ENCODE measurements at regions not wholly inside any gene's neighbourhood (a gene's known extent, or its start where the extent isn't known, plus 50 kb on each side); places are given as distances from the start of the nearest gene placed in this dataset.

- Histone ChIP-seq H3K27me3 (ENCODE audit: insufficient read depth) (no peaks in the 10 kb centered on the region), H3K9ac (no peak overlapping the region), H3K4me1 (ENCODE audit: control insufficient read depth in 1 of 2, insufficient read depth in 2 of 2, low read depth in 1 of 2, low read length in 1 of 2) (no peaks in the 10 kb centered on the region), H3K27ac (ENCODE audit: low read depth in 2 of 2, low read length in 1 of 2) (no peak overlapping the region), H3K36me3 (replicated peaks in 1 of 2; ENCODE audit: control insufficient read depth in 1 of 2, insufficient read depth in 2 of 2, low read length in 1 of 2) (no peaks in the 10 kb centered on the region), H4K20me1 (ENCODE audit: insufficient read depth) (no peaks in the 10 kb centered on the region), H3K9me3 (no peaks in the 10 kb centered on the region), H2AFZ (ENCODE audit: low read depth) (no peak overlapping the region), H3K4me3 (ENCODE audit: low read depth in 2 of 2, low read length in 1 of 2) (no peak overlapping the region), H3K4me2 (no peak overlapping the region), H3K9me2 (no peaks in the 10 kb centered on the region), H3K79me2 (ENCODE audit: insufficient read depth) (no peaks in the 10 kb centered on the region), H3F3A (replicated peaks; ENCODE audit: insufficient read depth) (no peaks in the 10 kb centered on the region)
- TF ChIP-seq SMC3 (IDR thresholded peaks at IDR 0.05; ENCODE audit: low read depth, low read length) (no peak), RFX5 (IDR thresholded peaks at IDR 0.05; ENCODE audit: low read length) (no peak), TAF1 (IDR thresholded peaks at IDR 0.05; ENCODE audit: borderline replicate concordance, low read depth, low read length) (no peak), SIN3A (IDR thresholded peaks at IDR 0.05; ENCODE audit: borderline replicate concordance, low read depth, low read length) (no peak)
- CTCF ChIA-PET: interaction anchor here (1.5 kb wide), 1 partner anchor 54 kb away, joined by 6 read pairs; no protein-coding TSS in a partner anchor
- 18% methylated on average over 5 of the region's 5 CpGs for WGBS (ENCODE audit: low lambda C conversion rate)
- POLR2A ChIA-PET: no interaction called here
- no peak for DNase-seq
Measured at GRCh38 chr12:108047071-108047550, 82.0 kb upstream of the WSCD2 start.

- TF ChIP-seq GATA2 (CRISPR knock-in tag; IDR thresholded peaks at IDR 0.05) (no peak), EZH2phosphoT487 (IDR thresholded peaks at IDR 0.05; ENCODE audit: borderline replicate concordance, low read depth) (no peak), USF1 (IDR thresholded peaks at IDR 0.05; ENCODE audit: borderline replicate concordance, low read depth) (no peak), SMC3 (IDR thresholded peaks at IDR 0.05; ENCODE audit: low read depth, low read length) (no peak), TCF12 (IDR thresholded peaks at IDR 0.05) (no peak), FOXM1 (IDR thresholded peaks at IDR 0.05; ENCODE audit: low read depth) (no peak), POLR2AphosphoS5 (IDR thresholded peaks at IDR 0.05; ENCODE audit: low read depth, low read length) (no peak), EP300 (IDR thresholded peaks at IDR 0.05; ENCODE audit: borderline replicate concordance in 1 of 2, low read depth in 1 of 2, low read length in 1 of 2) (no peak)
- H3K4me2 ChIP-seq: no peak overlapping the region
- no peak overlapping the region for H3K4me3 ChIP-seq (ENCODE audit: low read depth in 2 of 2, low read length in 1 of 2)
- no peaks in the 10 kb centered on the region for H3K36me3 ChIP-seq (replicated peaks in 1 of 2; ENCODE audit: control insufficient read depth in 1 of 2, insufficient read depth in 2 of 2, low read length in 1 of 2)
- 15% methylated on average over 5 of the region's 5 CpGs for WGBS (ENCODE audit: low lambda C conversion rate)
- ChIA-PET CTCF (no interaction called here), POLR2A (no interaction called here)
- no peaks in the 10 kb centered on the region for H4K20me1 ChIP-seq (ENCODE audit: insufficient read depth)
- no peaks in the 10 kb centered on the region for H3K79me2 ChIP-seq (ENCODE audit: insufficient read depth)
- H3K9me2 ChIP-seq: no peaks in the 10 kb centered on the region
- DNase-seq: no peak
- no peaks in the 10 kb centered on the region for H3K4me1 ChIP-seq (ENCODE audit: control insufficient read depth in 1 of 2, insufficient read depth in 2 of 2, low read depth in 1 of 2, low read length in 1 of 2)
- H3K9me3 ChIP-seq: no peaks in the 10 kb centered on the region
- no peak overlapping the region for H3K9ac ChIP-seq
- H3F3A ChIP-seq (replicated peaks; ENCODE audit: insufficient read depth): no peaks in the 10 kb centered on the region
- H3K27me3 ChIP-seq (ENCODE audit: insufficient read depth): no peaks in the 10 kb centered on the region
- H2AFZ ChIP-seq (ENCODE audit: low read depth): no peak overlapping the region
- no peak overlapping the region for H3K27ac ChIP-seq (ENCODE audit: low read depth in 2 of 2, low read length in 1 of 2)
Measured at GRCh38 chr12:108048686-108049085, 80.4 kb upstream of the WSCD2 start.

- H3F3A ChIP-seq (replicated peaks; ENCODE audit: insufficient read depth): no peaks in the 10 kb centered on the region
- no peak overlapping the region for H3K27ac ChIP-seq (ENCODE audit: low read depth in 2 of 2, low read length in 1 of 2)
- 54% methylated on average over 5 of the region's 5 CpGs for WGBS (ENCODE audit: low lambda C conversion rate)
- no peak overlapping the region for H3K4me2 ChIP-seq
- no peaks in the 10 kb centered on the region for H3K79me2 ChIP-seq (ENCODE audit: insufficient read depth)
- no peaks in the 10 kb centered on the region for H3K36me3 ChIP-seq (replicated peaks in 1 of 2; ENCODE audit: control insufficient read depth in 1 of 2, insufficient read depth in 2 of 2, low read length in 1 of 2)
- ChIA-PET CTCF (no interaction called here), POLR2A (no interaction called here)
- no peaks in the 10 kb centered on the region for H3K9me2 ChIP-seq
- no peak overlapping the region for H3K9ac ChIP-seq
- no peaks in the 10 kb centered on the region for H3K9me3 ChIP-seq
- no peak overlapping the region for H3K4me3 ChIP-seq (ENCODE audit: low read depth in 2 of 2, low read length in 1 of 2)
- H2AFZ ChIP-seq (ENCODE audit: low read depth): no peak overlapping the region
- no peaks in the 10 kb centered on the region for H3K27me3 ChIP-seq (ENCODE audit: insufficient read depth)
- DNase-seq: no peak
- peaks cover 0 to 6% of the 10 kb centered on the region in 2 experiments; a peak in 2 of 4 replicates for H3K4me1 ChIP-seq (ENCODE audit: control insufficient read depth in 1 of 2, insufficient read depth in 2 of 2, low read depth in 1 of 2, low read length in 1 of 2)
- no peaks in the 10 kb centered on the region for H4K20me1 ChIP-seq (ENCODE audit: insufficient read depth)
- TF ChIP-seq CHD2 (IDR thresholded peaks at IDR 0.05; ENCODE audit: low read length, partially characterized antibody): no peak
- no peak for TF ChIP-seq TEAD4 (IDR thresholded peaks at IDR 0.05; ENCODE audit: borderline replicate concordance, insufficient read depth)
- no peak for TF ChIP-seq ELF1 (IDR thresholded peaks at IDR 0.05)
- TF ChIP-seq USF2 (IDR thresholded peaks at IDR 0.05; ENCODE audit: borderline replicate concordance, low read depth, low read length): no peak
- no peak for TF ChIP-seq SMC3 (IDR thresholded peaks at IDR 0.05; ENCODE audit: low read depth, low read length)
- TF ChIP-seq TCF12 (IDR thresholded peaks at IDR 0.05): no peak
- TF ChIP-seq NFIC (IDR thresholded peaks at IDR 0.05; ENCODE audit: borderline replicate concordance): no peak
- no peak for TF ChIP-seq EZH2phosphoT487 (IDR thresholded peaks at IDR 0.05; ENCODE audit: borderline replicate concordance, low read depth)
- TF ChIP-seq REST (IDR thresholded peaks at IDR 0.05; ENCODE audit: low read depth, low read length): no peak
- TF ChIP-seq GATA2 (CRISPR knock-in tag; IDR thresholded peaks at IDR 0.05): no peak
- TF ChIP-seq MXI1 (IDR thresholded peaks at IDR 0.05; ENCODE audit: low read depth, low read length): no peak
Measured at GRCh38 chr12:108050696-108051095, 78.4 kb upstream of the WSCD2 start.

Data from SK-N-SH (cell line).